ENCODE measurements at regions not wholly inside any gene's neighbourhood (a gene's known extent, or its start where the extent isn't known, plus 50 kb on each side); places are given as distances from the start of the nearest gene placed in this dataset.
A peak's percentile ranks its signal among the peaks of the same experiment; 100 is the strongest.

DNA sequence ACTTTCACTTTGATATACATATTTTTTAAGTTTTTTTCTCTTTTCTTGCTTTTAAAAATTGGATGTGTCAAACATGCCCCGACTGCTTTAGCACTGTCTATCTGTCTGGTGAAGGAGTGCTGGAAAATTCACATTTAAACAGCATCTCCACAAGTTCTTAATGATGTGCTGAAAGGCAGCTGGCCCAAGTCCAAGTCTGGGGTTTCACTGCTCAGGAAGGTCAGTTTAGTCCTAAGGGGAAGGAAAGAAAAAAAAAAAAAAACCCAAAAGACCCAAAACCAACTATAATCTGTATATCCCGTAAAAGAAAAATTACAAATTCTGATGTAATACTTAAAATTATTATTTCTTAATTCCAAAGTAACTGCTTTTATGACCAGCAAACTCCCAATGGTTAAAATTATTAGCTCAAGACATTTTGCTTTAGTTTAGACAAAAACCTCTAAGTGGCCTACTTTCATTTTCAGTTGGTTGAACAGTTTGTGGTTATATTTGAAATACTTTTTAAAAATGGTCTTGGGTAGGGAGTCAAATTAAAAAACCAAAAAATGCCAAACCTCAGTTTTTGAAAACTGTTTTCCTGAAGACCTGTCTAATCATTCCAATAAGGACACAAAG is 79.5 kb upstream of the PREP start:
- Histone ChIP-seq H3K4me1 (ENCODE audit: control insufficient read depth, insufficient read depth, low read length) (peaks cover 27% of the 10 kb centered on the region), H3K9me3 (replicated peaks; ENCODE audit: low read length) (no peaks in the 10 kb centered on the region), H3K36me3 (ENCODE audit: insufficient read depth, low read length) (no peaks in the 10 kb centered on the region), H3K4me3 (ENCODE audit: low read length) (no peak overlapping the region), H3K27me3 (ENCODE audit: control insufficient read depth, insufficient read depth, low read length) (no peaks in the 10 kb centered on the region), H3K4me2 (ENCODE audit: low read length) (no peak overlapping the region), H3K9ac (ENCODE audit: low read depth, low read length) (no peak overlapping the region)

- Histone ChIP-seq H3K27me3 (ENCODE audit: control insufficient read depth, insufficient read depth, low read length) (no peaks in the 10 kb centered on the region), H3K36me3 (ENCODE audit: insufficient read depth, low read length) (no peaks in the 10 kb centered on the region), H3K4me1 (ENCODE audit: control insufficient read depth, insufficient read depth, low read length) (no peaks in the 10 kb centered on the region), H3K9ac (ENCODE audit: low read depth, low read length) (no peak overlapping the region), H3K4me2 (ENCODE audit: low read length) (no peak overlapping the region), H3K4me3 (ENCODE audit: low read length) (no peak overlapping the region), H3K9me3 (replicated peaks; ENCODE audit: low read length) (no peaks in the 10 kb centered on the region)
Observed at GRCh38 chr6:105476978-105477377, 74.1 kb upstream of the PREP start.

GRCh38 chr6:105474234-105474633 is 71.4 kb upstream of the PREP start:
- Histone ChIP-seq H3K4me2 (ENCODE audit: low read length) (no peak overlapping the region), H3K9ac (ENCODE audit: low read depth, low read length) (no peak overlapping the region), H3K4me3 (ENCODE audit: low read length) (no peak overlapping the region), H3K4me1 (ENCODE audit: control insufficient read depth, insufficient read depth, low read length) (no peaks in the 10 kb centered on the region), H3K9me3 (replicated peaks; ENCODE audit: low read length) (no peaks in the 10 kb centered on the region), H3K27me3 (ENCODE audit: control insufficient read depth, insufficient read depth, low read length) (no peaks in the 10 kb centered on the region), H3K36me3 (ENCODE audit: insufficient read depth, low read length) (no peaks in the 10 kb centered on the region)

DNA sequence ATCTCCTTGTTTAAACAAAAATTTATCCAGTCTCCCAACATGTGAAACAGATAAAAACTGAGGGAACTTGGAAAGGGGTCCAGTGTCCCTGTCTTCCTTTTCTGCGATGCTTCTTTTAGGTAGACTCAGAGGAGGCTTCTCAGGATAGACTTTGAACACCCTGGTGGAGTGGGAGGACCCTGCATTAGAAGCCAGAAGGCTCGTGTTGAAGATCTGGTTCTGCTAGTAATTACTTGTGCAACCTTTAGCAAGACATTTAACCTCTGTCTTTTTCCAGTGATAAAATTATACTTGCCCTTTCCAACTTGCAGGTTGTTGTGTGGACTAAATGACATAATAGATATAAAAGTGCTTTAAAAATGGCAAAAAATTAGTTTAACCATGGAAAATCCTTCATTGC is 67.1 kb upstream of the PREP start:
- H3K9me3 ChIP-seq (replicated peaks; ENCODE audit: low read length): no peaks in the 10 kb centered on the region
- H3K4me1 ChIP-seq (ENCODE audit: control insufficient read depth, insufficient read depth, low read length): peaks cover 6% of the 10 kb centered on the region
- H3K36me3 ChIP-seq (ENCODE audit: insufficient read depth, low read length): no peaks in the 10 kb centered on the region
- H3K4me2 ChIP-seq (ENCODE audit: low read length): no peak overlapping the region
- no peak overlapping the region for H3K4me3 ChIP-seq (ENCODE audit: low read length)
- H3K9ac ChIP-seq (ENCODE audit: low read depth, low read length): no peak overlapping the region
- H3K27me3 ChIP-seq (ENCODE audit: control insufficient read depth, insufficient read depth, low read length): no peaks in the 10 kb centered on the region

- H3K4me2 ChIP-seq (ENCODE audit: low read length): no peak overlapping the region
- H3K4me3 ChIP-seq (ENCODE audit: low read length): no peak overlapping the region
- no peaks in the 10 kb centered on the region for H3K27me3 ChIP-seq (ENCODE audit: control insufficient read depth, insufficient read depth, low read length)
- H3K9me3 ChIP-seq (replicated peaks; ENCODE audit: low read length): no peaks in the 10 kb centered on the region
- peaks cover 6% of the 10 kb centered on the region for H3K4me1 ChIP-seq (ENCODE audit: control insufficient read depth, insufficient read depth, low read length)
- no peaks in the 10 kb centered on the region for H3K36me3 ChIP-seq (ENCODE audit: insufficient read depth, low read length)
- no peak overlapping the region for H3K9ac ChIP-seq (ENCODE audit: low read depth, low read length)
Observed at GRCh38 chr6:105468850-105469249, 66.0 kb upstream of the PREP start.

- Histone ChIP-seq H3K4me2 (ENCODE audit: low read length) (no peak overlapping the region), H3K36me3 (ENCODE audit: insufficient read depth, low read length) (no peaks in the 10 kb centered on the region), H3K4me3 (ENCODE audit: low read length) (no peak overlapping the region), H3K27me3 (ENCODE audit: control insufficient read depth, insufficient read depth, low read length) (no peaks in the 10 kb centered on the region), H3K9ac (ENCODE audit: low read depth, low read length) (no peak overlapping the region), H3K9me3 (replicated peaks; ENCODE audit: low read length) (no peaks in the 10 kb centered on the region), H3K4me1 (ENCODE audit: control insufficient read depth, insufficient read depth, low read length) (peaks cover 30% of the 10 kb centered on the region)
Observed at GRCh38 chr6:105460860-105461259, 58.0 kb upstream of the PREP start.

GRCh38 chr6:105459864-105460263 is 57.0 kb upstream of the PREP start:
- Histone ChIP-seq H3K27me3 (ENCODE audit: control insufficient read depth, insufficient read depth, low read length) (no peaks in the 10 kb centered on the region), H3K4me1 (ENCODE audit: control insufficient read depth, insufficient read depth, low read length) (peaks cover 30% of the 10 kb centered on the region), H3K4me3 (ENCODE audit: low read length) (peak overlapping the region; percentile 21), H3K9me3 (replicated peaks; ENCODE audit: low read length) (no peaks in the 10 kb centered on the region), H3K9ac (ENCODE audit: low read depth, low read length) (peak overlapping the region; percentile 72), H3K36me3 (ENCODE audit: insufficient read depth, low read length) (no peaks in the 10 kb centered on the region), H3K4me2 (ENCODE audit: low read length) (peak overlapping the region; percentile 42)

DNA sequence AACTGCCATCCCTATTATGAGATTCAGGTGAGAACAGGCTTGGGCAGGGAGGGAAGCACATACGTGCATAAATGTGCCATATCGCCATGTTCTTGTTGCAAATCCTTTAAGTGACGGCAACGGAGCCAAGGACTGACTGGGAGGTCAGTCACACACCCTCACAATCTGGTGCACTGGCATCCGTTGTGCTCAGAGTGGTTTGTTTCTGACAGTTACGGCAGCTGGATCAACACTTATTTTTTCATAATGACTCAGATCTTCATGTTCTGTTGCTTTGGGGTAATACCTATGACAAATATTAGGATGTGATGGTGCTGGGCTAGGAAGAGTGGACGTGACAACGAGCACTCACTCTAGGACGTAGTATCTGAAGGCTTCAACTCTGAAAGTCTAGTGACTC is 56.2 kb upstream of the PREP start:
- Histone ChIP-seq H3K9ac (ENCODE audit: low read depth, low read length) (peak overlapping the region; percentile 72), H3K4me2 (ENCODE audit: low read length) (peak overlapping the region; percentile 42), H3K27me3 (ENCODE audit: control insufficient read depth, insufficient read depth, low read length) (no peaks in the 10 kb centered on the region), H3K4me3 (ENCODE audit: low read length) (peak overlapping the region; percentile 50), H3K9me3 (replicated peaks; ENCODE audit: low read length) (no peaks in the 10 kb centered on the region), H3K4me1 (ENCODE audit: control insufficient read depth, insufficient read depth, low read length) (peaks cover 30% of the 10 kb centered on the region), H3K36me3 (ENCODE audit: insufficient read depth, low read length) (no peaks in the 10 kb centered on the region)

- H3K36me3 ChIP-seq (ENCODE audit: insufficient read depth, low read length): no peaks in the 10 kb centered on the region
- peak overlapping the region; percentile 59 for H3K9ac ChIP-seq (ENCODE audit: low read depth, low read length)
- no peaks in the 10 kb centered on the region for H3K27me3 ChIP-seq (ENCODE audit: control insufficient read depth, insufficient read depth, low read length)
- no peaks in the 10 kb centered on the region for H3K9me3 ChIP-seq (replicated peaks; ENCODE audit: low read length)
- peaks cover 30% of the 10 kb centered on the region for H3K4me1 ChIP-seq (ENCODE audit: control insufficient read depth, insufficient read depth, low read length)
- peak overlapping the region; percentile 42 for H3K4me2 ChIP-seq (ENCODE audit: low read length)
- H3K4me3 ChIP-seq (ENCODE audit: low read length): peak overlapping the region; percentile 50
Observed at GRCh38 chr6:105458551-105458950, 55.7 kb upstream of the PREP start.

- no peak overlapping the region for H3K9ac ChIP-seq (ENCODE audit: low read depth, low read length)
- peaks cover 30% of the 10 kb centered on the region for H3K4me1 ChIP-seq (ENCODE audit: control insufficient read depth, insufficient read depth, low read length)
- H3K4me2 ChIP-seq (ENCODE audit: low read length): no peak overlapping the region
- no peaks in the 10 kb centered on the region for H3K36me3 ChIP-seq (ENCODE audit: insufficient read depth, low read length)
- H3K4me3 ChIP-seq (ENCODE audit: low read length): no peak overlapping the region
- no peaks in the 10 kb centered on the region for H3K27me3 ChIP-seq (ENCODE audit: control insufficient read depth, insufficient read depth, low read length)
- H3K9me3 ChIP-seq (replicated peaks; ENCODE audit: low read length): no peaks in the 10 kb centered on the region
Observed at GRCh38 chr6:105458084-105458483, 55.2 kb upstream of the PREP start.

- Histone ChIP-seq H3K27me3 (ENCODE audit: control insufficient read depth, insufficient read depth, low read length) (no peaks in the 10 kb centered on the region), H3K4me3 (ENCODE audit: low read length) (no peak overlapping the region), H3K9me3 (replicated peaks; ENCODE audit: low read length) (no peaks in the 10 kb centered on the region), H3K9ac (ENCODE audit: low read depth, low read length) (no peak overlapping the region), H3K4me2 (ENCODE audit: low read length) (no peak overlapping the region), H3K36me3 (ENCODE audit: insufficient read depth, low read length) (no peaks in the 10 kb centered on the region), H3K4me1 (ENCODE audit: control insufficient read depth, insufficient read depth, low read length) (peaks cover 12% of the 10 kb centered on the region)
Observed at GRCh38 chr6:105453968-105454367, 51.1 kb upstream of the PREP start.

GRCh38 chr6:105452924-105453756 is 50.3 kb upstream of the PREP start:
- no peaks in the 10 kb centered on the region for H3K9me3 ChIP-seq (replicated peaks; ENCODE audit: low read length)
- peak overlapping the region; percentile 18 for H3K9ac ChIP-seq (ENCODE audit: low read depth, low read length)
- H3K4me1 ChIP-seq (ENCODE audit: control insufficient read depth, insufficient read depth, low read length): peaks cover 4% of the 10 kb centered on the region
- no peaks in the 10 kb centered on the region for H3K36me3 ChIP-seq (ENCODE audit: insufficient read depth, low read length)
- no peak overlapping the region for H3K4me2 ChIP-seq (ENCODE audit: low read length)
- H3K27me3 ChIP-seq (ENCODE audit: control insufficient read depth, insufficient read depth, low read length): no peaks in the 10 kb centered on the region
- no peak overlapping the region for H3K4me3 ChIP-seq (ENCODE audit: low read length)

All from skeletal muscle satellite cell (primary cell).